GM18868 (cell line): ENCODE measurements at regions not wholly inside any gene's neighbourhood (a gene's known extent, or its start where the extent isn't known, plus 50 kb on each side); places are given as distances from the start of the nearest gene placed in this dataset.

ENCODE experiments used
- ATAC-seq: cut with Tn5 transposase; IDR thresholded peaks from one replicate; pipeline ENCODE4 v1.9.1; 2021; ENCODE audit warnings: mild to moderate bottlenecking, moderate library complexity; ENCODE audit not compliant: unreplicated experiment

GRCh38 chr6:169048185-169048864 lies 205.3 kb downstream of the THBS2 start:
- ATAC-seq, result no peak

GRCh38 chr6:169047345-169047744 lies 206.3 kb downstream of the THBS2 start:
- ATAC-seq, result no peak

GRCh38 chr6:169046483-169047192 lies 207.0 kb downstream of the THBS2 start:
- ATAC-seq, result no peak

- no peak for ATAC-seq
Observed at GRCh38 chr6:169046021-169046420, 207.6 kb downstream of the THBS2 start.

GRCh38 chr6:169045486-169045885 lies 208.2 kb downstream of the THBS2 start:
- ATAC-seq, result no peak

- ATAC-seq, result no peak
Observed at GRCh38 chr6:169044381-169045230, 209.0 kb downstream of the THBS2 start.

GRCh38 chr6:169042061-169042460 lies 211.6 kb downstream of the THBS2 start:
- no peak for ATAC-seq

- ATAC-seq, result no peak
Observed at GRCh38 chr6:169041078-169041477, 212.6 kb downstream of the THBS2 start.

- no peak for ATAC-seq
Observed at GRCh38 chr6:169038691-169039090, 215.0 kb downstream of the THBS2 start.

- ATAC-seq, result no peak
Observed at GRCh38 chr6:169035385-169036240, 218.0 kb downstream of the THBS2 start.

GRCh38 chr6:169034516-169035167 lies 219.0 kb downstream of the THBS2 start:
- no peak for ATAC-seq

GRCh38 chr6:169029861-169030260 lies 223.8 kb downstream of the THBS2 start:
- no peak for ATAC-seq

- no peak for ATAC-seq
Observed at GRCh38 chr6:169028343-169028742, 225.3 kb downstream of the THBS2 start.

- no peak for ATAC-seq
Observed at GRCh38 chr6:169026175-169026574, 227.5 kb downstream of the THBS2 start.

- no peak for ATAC-seq
Observed at GRCh38 chr6:169024047-169024660, 229.5 kb downstream of the THBS2 start.

- ATAC-seq, result no peak
Observed at GRCh38 chr6:169023161-169023874, 230.3 kb downstream of the THBS2 start.

GRCh38 chr6:169022079-169022478 lies 231.6 kb downstream of the THBS2 start:
- ATAC-seq, result no peak

GRCh38 chr6:169020821-169021220 lies 232.8 kb downstream of the THBS2 start:
- no peak for ATAC-seq
